GM12892 (cell line): ENCODE measurements at regions not wholly inside any gene's neighbourhood (a gene's known extent, or its start where the extent isn't known, plus 50 kb on each side); places are given as distances from the start of the nearest gene placed in this dataset.

Experiments
- POLR2A ChIP-seq: IDR thresholded peaks from 2 replicates; pipeline ENCODE4 v1.6.1; 2011; ENCODE audit warnings: low read depth, low read length, control low read depth
- POLR2AphosphoS5 ChIP-seq: IDR thresholded peaks from 2 replicates; pipeline ENCODE4 v1.6.1; 2011; ENCODE audit warnings: low read depth, low read length, control low read depth

DNA sequence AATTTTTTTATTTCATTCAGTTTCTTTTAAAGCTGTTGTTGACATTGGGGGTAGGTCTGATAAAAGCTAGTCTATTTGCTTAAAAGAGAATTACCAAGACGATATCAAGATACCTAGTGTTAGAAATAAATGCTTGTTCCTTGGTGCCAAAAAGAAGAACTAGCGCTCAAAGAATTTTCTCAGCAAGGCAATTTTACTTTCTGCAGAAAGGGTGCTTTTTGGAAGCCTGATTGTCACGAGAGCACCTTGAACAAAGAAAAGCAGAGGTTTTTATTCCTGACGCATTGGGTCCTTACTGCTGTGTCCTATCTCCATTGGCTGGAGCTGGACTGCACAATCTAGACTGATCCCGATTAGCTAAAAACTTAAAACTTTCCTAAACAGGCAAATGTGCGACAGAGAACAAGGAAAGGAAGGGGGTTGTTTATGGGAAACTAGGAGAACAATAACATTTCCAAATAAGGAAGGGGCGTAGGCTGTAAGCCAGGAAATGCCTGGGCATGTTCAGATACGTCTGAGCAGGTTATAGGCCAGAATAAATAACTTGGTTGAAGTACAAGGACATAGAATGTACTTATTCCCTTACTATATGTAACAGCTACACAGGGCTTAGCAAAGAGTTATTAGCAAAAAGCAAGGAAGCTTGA lies 50.3 kb upstream of the STPG2 start:
- TF ChIP-seq POLR2AphosphoS5 (no peak), POLR2A (no peak)
